Upper lobe of left lung (tissue), 6 donors: ENCODE measurements at regions not wholly inside any gene's neighbourhood (a gene's known extent, or its start where the extent isn't known, plus 50 kb on each side); places are given as distances from the start of the nearest gene placed in this dataset.
A peak's percentile ranks its signal among the peaks of the same experiment; 100 is the strongest.

Experiments used
- ATAC-seq, 2 donors: fragments of 200-7000 bp; cut with Tn5 transposase; one replicate each; pipeline ENCODE4 v1.9.1; 2022; ENCODE audit warnings: mild to moderate bottlenecking in 2 of 2, moderate library complexity in 2 of 2; ENCODE audit not compliant: low FRiP score in 2 of 2
- DNase-seq, 2 donors: peaks; one replicate each; pipeline ENCODE4 v3.0.0-alpha.2; 2019 to 2020
- H3K27ac ChIP-seq, 4 donors: fragments of 200-600 bp; sonication (generic); one replicate each; pipeline ENCODE4 v1.5.1; 2016 to 2019
- H3K27me3 ChIP-seq, 4 donors: fragments of 200-600 bp; sonication (generic); one replicate each; pipeline ENCODE4 v1.5.1; 2017 to 2019
- H3K36me3 ChIP-seq, 4 donors: fragments of 200-600 bp; sonication (generic); one replicate each; pipeline ENCODE4 v1.5.1; 2016 to 2019
- H3K4me1 ChIP-seq, 4 donors: fragments of 200-600 bp; sonication (generic); one replicate each; pipeline ENCODE4 v1.5.1; 2018 to 2019
- H3K4me3 ChIP-seq, 4 donors: fragments of 200-600 bp; sonication (generic); one replicate each; pipeline ENCODE4 v1.5.1; 2017 to 2019; ENCODE audit warnings: mild to moderate bottlenecking in 2 of 4, moderate library complexity in 1 of 4
- H3K9me3 ChIP-seq, 4 donors: fragments of 200-600 bp; sonication (generic); one replicate each; pipeline ENCODE4 v1.5.1; 2018 to 2019
- EP300 ChIP-seq, 4 donors: sonication (generic); formaldehyde crosslinking; IDR thresholded peaks; one replicate each; pipeline ENCODE4 v1.5.1; 2017; ENCODE audit warnings: antibody characterized with exemption in 4 of 4, control low read depth in 2 of 4
- POLR2A ChIP-seq, 4 donors: fragments of 450-650 bp; IDR thresholded peaks; one replicate each; pipeline ENCODE4 v1.5.1; 2016 to 2017; ENCODE audit warnings: antibody characterized with exemption in 4 of 4, mild to moderate bottlenecking in 2 of 4
- POLR2AphosphoS5 ChIP-seq, 2 donors: sonication (generic); formaldehyde crosslinking; IDR thresholded peaks; one replicate each; pipeline ENCODE4 v1.5.1; 2017; ENCODE audit warnings: antibody characterized with exemption in 2 of 2
- WGBS, 2 donors: methylation state at CpG; one replicate each; pipeline ENCODE4 v1.1.5; 2017 to 2018; 5-methylcytosine and 5-hydroxymethylcytosine counted together
- TF ChIP-seq, protein P1 (sequence below), 6 experiments: fragments of 450-650 bp in 4 of 6; fragments of 200-600 bp in 2 of 6; sonication (generic) in 2 of 6; IDR thresholded peaks; one replicate each; pipeline ENCODE4 v1.5.1; 2016 to 2019; ENCODE audit warnings: antibody characterized with exemption in 6 of 6
- donor health status: DM: no; HTN: no; CAD: no; lungs with moderate emphysema.
- donor health status: DM: no; HTN: yes; CAD: no; lungs with severe emphysema.

DNA sequence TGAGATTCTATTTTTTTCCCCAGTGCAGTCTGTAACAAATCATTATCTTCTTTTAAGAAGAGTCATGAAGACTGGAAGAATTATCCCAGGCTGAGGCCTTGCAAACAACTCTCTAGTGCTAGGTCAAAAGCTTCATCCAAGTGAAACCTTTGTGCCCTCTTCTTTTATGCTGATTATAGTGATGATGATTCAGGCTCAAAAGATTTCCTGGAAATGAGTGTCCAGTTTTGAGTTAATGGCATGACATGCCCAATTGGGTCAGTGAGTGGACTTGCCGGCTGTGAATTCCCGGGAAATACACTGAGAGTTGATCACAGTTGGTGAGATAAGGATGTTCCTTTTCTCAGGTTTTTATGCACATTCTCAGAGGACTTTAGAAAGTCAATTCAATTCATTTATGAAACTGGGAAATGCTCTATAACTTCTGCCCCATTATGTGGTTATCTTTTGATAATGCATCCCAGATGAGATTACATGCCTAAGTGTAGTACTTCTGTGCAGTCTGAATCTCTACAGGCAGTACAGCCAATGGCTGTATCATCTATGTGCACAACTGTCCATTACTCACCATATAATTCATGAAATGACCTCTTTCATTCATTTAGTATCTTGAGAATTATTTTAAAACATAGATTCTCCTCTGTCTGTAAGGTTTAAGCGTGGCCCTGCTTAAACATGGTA lies 66.2 kb downstream of the S1PR1 start:
- ATAC-seq (no peak), DNase-seq (no peak)
- Histone ChIP-seq H3K36me3 (no peaks in the 10 kb centered on the region), H3K27me3 (no peaks in the 10 kb centered on the region), H3K9me3 (no peaks in the 10 kb centered on the region), H3K4me1 (peaks cover 0 to 7% (median 3%) of the 10 kb centered on the region in 4 donors), H3K4me3 (no peak overlapping the region), H3K27ac (no peak overlapping the region)
- TF ChIP-seq EP300 (IDR thresholded peaks at IDR 0.05) (no peak), POLR2A (IDR thresholded peaks at IDR 0.05) (no peak)
- TF ChIP-seq, protein P1, sequence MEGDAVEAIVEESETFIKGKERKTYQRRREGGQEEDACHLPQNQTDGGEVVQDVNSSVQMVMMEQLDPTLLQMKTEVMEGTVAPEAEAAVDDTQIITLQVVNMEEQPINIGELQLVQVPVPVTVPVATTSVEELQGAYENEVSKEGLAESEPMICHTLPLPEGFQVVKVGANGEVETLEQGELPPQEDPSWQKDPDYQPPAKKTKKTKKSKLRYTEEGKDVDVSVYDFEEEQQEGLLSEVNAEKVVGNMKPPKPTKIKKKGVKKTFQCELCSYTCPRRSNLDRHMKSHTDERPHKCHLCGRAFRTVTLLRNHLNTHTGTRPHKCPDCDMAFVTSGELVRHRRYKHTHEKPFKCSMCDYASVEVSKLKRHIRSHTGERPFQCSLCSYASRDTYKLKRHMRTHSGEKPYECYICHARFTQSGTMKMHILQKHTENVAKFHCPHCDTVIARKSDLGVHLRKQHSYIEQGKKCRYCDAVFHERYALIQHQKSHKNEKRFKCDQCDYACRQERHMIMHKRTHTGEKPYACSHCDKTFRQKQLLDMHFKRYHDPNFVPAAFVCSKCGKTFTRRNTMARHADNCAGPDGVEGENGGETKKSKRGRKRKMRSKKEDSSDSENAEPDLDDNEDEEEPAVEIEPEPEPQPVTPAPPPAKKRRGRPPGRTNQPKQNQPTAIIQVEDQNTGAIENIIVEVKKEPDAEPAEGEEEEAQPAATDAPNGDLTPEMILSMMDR (IDR thresholded peaks at IDR 0.05) = no peak
- 77 to 81% methylated on average over 3 of the region's 3 CpGs for WGBS, 2 donors

DNA sequence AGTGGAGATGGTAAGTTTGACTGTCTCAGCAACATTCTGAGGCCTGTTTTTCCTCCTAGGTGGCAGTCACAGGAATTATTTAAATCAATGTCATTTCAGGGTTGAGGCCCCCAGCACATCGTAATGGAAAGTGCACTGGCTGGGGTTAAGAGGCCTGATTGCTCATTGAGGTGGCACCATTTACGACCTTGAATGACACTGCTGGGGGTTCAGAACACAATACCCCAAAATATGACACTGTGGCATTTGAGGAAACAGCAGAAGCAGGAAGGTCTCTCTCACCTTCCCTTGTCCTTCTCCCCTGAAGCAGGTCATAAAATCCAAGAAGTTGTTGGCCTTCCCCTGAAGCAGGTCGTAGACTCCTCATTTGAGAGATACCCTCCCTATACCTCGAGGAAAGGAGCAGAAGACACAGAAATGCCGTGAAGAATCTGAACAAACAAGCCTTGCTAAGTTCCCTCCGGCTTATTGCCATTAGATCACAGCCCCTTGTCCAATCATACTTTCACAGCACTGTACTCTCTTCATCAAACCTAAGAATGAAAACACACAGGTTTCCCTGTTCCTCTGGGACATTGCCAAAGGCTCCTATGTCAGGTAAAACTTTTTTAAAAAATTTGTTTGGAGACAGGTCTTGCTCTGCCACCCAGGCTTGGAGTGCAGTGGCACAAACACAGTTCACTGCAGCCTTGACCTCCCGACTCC lies 71.3 kb downstream of the S1PR1 start:
- H3K27me3 ChIP-seq = no peaks in the 10 kb centered on the region
- H3K9me3 ChIP-seq = no peaks in the 10 kb centered on the region
- WGBS, 2 donors = 75 to 84% methylated on average over 6 to 7 of the region's 7 CpGs
- H3K36me3 ChIP-seq = no peaks in the 10 kb centered on the region
- TF ChIP-seq EP300 (IDR thresholded peaks at IDR 0.05) = no peak
- TF ChIP-seq, protein P1 (IDR thresholded peaks at IDR 0.05) = no peak
- no peak for TF ChIP-seq POLR2AphosphoS5 (IDR thresholded peaks at IDR 0.05)
- no peak for TF ChIP-seq POLR2A (IDR thresholded peaks at IDR 0.05)
- no peak for ATAC-seq
- no peak overlapping the region for H3K27ac ChIP-seq
- no peak overlapping the region for H3K4me3 ChIP-seq
- no peak for DNase-seq
- peaks cover 6 to 15% (median 7%) of the 10 kb centered on the region in 4 donors for H3K4me1 ChIP-seq

DNA sequence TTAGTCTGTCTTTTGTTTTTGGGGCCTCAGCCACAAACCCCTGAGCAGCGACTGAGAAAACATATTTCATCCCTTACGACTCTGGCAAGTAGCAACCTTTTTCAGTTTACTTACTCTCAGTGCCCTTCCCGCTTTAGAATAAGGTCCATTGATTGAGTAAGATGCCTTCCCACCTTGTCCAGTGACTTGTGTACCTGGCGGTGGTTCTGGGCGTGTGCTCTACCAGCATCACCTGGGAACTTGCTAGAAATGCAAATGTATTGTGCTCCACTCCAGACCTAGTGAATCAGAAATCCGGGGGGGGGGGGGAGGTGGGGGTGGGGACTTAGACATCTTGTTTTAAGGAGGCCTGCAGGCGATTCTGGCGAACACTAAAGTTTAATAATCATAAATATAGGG lies 72.1 kb downstream of the S1PR1 start:
- Histone ChIP-seq H3K36me3 (no peaks in the 10 kb centered on the region), H3K9me3 (no peaks in the 10 kb centered on the region), H3K27me3 (no peaks in the 10 kb centered on the region), H3K4me3 (peak overlapping the region in 2 of 4 donors; percentile 35 to 45), H3K4me1 (peaks cover 6 to 15% (median 7%) of the 10 kb centered on the region in 4 donors), H3K27ac (peak overlapping the region in 1 of 4 donors; percentile 59)
- ATAC-seq (no peak), DNase-seq (no peak)
- 22% methylated on average over 8 of the region's 8 CpGs for WGBS, 2 donors
- TF ChIP-seq POLR2AphosphoS5 (IDR thresholded peaks at IDR 0.05) = no peak
- TF ChIP-seq EP300 (IDR thresholded peaks at IDR 0.05) = no peak
- TF ChIP-seq, protein P1 (IDR thresholded peaks at IDR 0.05) = no peak
- TF ChIP-seq POLR2A (IDR thresholded peaks at IDR 0.05) = no peak

DNA sequence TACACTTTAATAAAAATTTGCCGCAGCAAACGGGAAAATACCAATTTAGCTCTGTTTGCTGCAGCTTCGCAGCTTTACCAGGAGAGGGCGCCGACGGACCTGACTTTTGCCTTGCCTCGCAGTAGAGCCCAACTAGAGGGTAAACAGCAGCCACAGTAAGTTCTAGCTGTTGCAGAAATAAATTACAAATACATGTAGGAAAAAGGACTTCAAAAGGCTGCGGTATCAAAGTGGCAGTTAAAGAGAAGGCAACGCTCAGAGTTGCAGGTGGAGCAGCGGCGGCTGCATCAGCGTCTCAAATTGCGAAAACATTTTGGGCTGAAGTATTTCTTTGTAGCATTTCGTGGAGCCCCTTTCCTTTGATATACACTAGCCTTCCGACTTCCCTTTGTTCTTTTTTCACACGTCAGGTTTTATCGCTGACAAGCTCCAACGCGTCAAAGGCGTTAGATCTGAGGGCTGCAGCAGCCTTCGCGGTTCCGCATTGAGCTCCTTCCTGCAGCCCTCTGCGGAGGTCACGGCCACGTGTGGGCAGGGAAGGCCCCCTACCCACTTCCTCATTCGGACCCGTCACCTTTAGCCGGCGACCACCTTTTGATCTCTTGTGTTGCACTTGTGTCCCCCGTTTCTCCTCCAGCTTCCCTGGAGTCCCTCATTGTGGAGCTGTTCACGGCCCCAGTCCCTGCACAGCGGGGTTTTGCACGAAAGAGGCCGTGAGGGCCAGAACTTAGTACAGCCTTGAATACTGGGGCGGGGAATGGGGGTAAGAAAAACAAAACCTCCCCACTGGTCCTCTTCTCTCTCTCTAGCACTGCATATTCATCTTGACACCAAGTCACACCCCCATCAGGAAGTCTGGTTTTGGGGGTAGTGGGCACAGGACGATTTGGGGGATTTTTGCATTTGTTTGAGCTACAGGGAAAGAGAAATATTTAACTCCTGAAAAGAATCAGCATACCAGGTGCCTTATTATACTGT lies 72.8 kb downstream of the S1PR1 start:
- WGBS, 2 donors = 11% methylated on average over 37 of the region's 37 CpGs
- H3K4me3 ChIP-seq = peak overlapping the region in 3 of 4 donors; percentile 26 to 45 (median 35)
- ATAC-seq = peak; percentile 83 to 86
- TF ChIP-seq, protein P1 (IDR thresholded peaks at IDR 0.05) = peak; percentile 64 to 79 (median 74)
- TF ChIP-seq POLR2A (IDR thresholded peaks at IDR 0.05) = no peak
- peaks cover 6 to 15% (median 7%) of the 10 kb centered on the region in 4 donors for H3K4me1 ChIP-seq
- no peaks in the 10 kb centered on the region for H3K36me3 ChIP-seq
- peak; percentile 49 to 72 for DNase-seq
- H3K9me3 ChIP-seq = no peaks in the 10 kb centered on the region
- no peaks in the 10 kb centered on the region for H3K27me3 ChIP-seq
- peak overlapping the region in 1 of 4 donors; percentile 59 for H3K27ac ChIP-seq
